IMR-90 (cell line): ENCODE measurements at regions not wholly inside any gene's neighbourhood (a gene's known extent, or its start where the extent isn't known, plus 50 kb on each side); places are given as distances from the start of the nearest gene placed in this dataset.

Experiments
- ATAC-seq: fragments of 200-7000 bp; cut with Tn5 transposase; 2 replicates; pipeline ENCODE4 v1.9.1; 2020; ENCODE audit warnings: low read depth, mild to moderate bottlenecking, moderate library complexity
- BruUV-seq: library from RNA; stranded (reverse); fragments of 400-500 nt; replicated peaks from 2 replicates; lab custom pipeline; 2021; lab: Mats Ljungman, UMichigan
- CTCF ChIA-PET: fragments of 300-600 bp; formaldehyde crosslinking; extraction: SDS; loops from one replicate; lab custom pipeline; 2021; ENCODE audit warnings: antibody characterized with exemption; lab: Yijun Ruan, JAX
- POLR2A ChIA-PET: fragments of 300-600 bp; sonication (Branson Sonifier 250); formaldehyde crosslinking; loops from one replicate; lab custom pipeline; 2022; ENCODE audit warnings: antibody characterized with exemption; ENCODE audit not compliant: unreplicated experiment; lab: Charles Lee
- DNase-seq: peaks from one replicate; pipeline ENCODE4 v3.0.0; 2013
- H2AFZ ChIP-seq: replicated peaks from 2 replicates; pipeline ENCODE3; 2013; ENCODE audit warnings: low read length, mild to moderate bottlenecking; ENCODE audit not compliant: poor library complexity
- H2AK5ac ChIP-seq: 2 replicates; pipeline ENCODE4 v1.6.1; 2013; ENCODE audit warnings: low read depth, low read length, inconsistent platforms
- H2AK9ac ChIP-seq: replicated peaks from 2 replicates; pipeline ENCODE3; 2013; ENCODE audit warnings: mild to moderate bottlenecking, low read depth, low read length, moderate library complexity; ENCODE audit not compliant: poor library complexity
- H2BK120ac ChIP-seq: 2 replicates; pipeline ENCODE4 v1.6.1; 2013; ENCODE audit warnings: low read depth, low read length, inconsistent platforms
- H2BK15ac ChIP-seq: 3 replicates; pipeline ENCODE4 v1.6.1; 2013; ENCODE audit warnings: low read depth, low read length, inconsistent platforms
- H2BK20ac ChIP-seq: 2 replicates; pipeline ENCODE4 v1.6.1; 2013; ENCODE audit warnings: low read depth, mild to moderate bottlenecking, inconsistent platforms, low read length, moderate library complexity
- H2BK5ac ChIP-seq: 2 replicates; pipeline ENCODE4 v1.6.1; 2013; ENCODE audit warnings: mild to moderate bottlenecking, low read depth, low read length, inconsistent platforms; ENCODE audit not compliant: poor library complexity, severe bottlenecking
- H3K14ac ChIP-seq: replicated peaks from 2 replicates; pipeline ENCODE4 v1.6.1; 2013; ENCODE audit warnings: low read depth, low read length, inconsistent platforms
- H3K18ac ChIP-seq: 2 replicates; pipeline ENCODE4 v1.6.1; 2013; ENCODE audit warnings: low read depth, low read length, control low read depth
- H3K23ac ChIP-seq: 2 replicates; pipeline ENCODE4 v1.6.1; 2013; ENCODE audit warnings: low read depth, low read length, inconsistent platforms
- H3K27ac ChIP-seq: 2 replicates; pipeline ENCODE4 v1.5.1; 2013; ENCODE audit warnings: mild to moderate bottlenecking, control low read depth, low read length; ENCODE audit not compliant: insufficient read depth
- H3K27me3 ChIP-seq: 2 replicates; pipeline ENCODE4 v1.6.1; 2013; ENCODE audit warnings: low read length; ENCODE audit not compliant: control insufficient read depth, insufficient read depth
- H3K36me3 ChIP-seq: 2 replicates; pipeline ENCODE4 v1.6.1; 2013; ENCODE audit warnings: low read length, mixed read lengths; ENCODE audit not compliant: control insufficient read depth, insufficient read depth
- H3K4ac ChIP-seq: 2 replicates; pipeline ENCODE4 v1.6.1; 2013; ENCODE audit warnings: low read depth, low read length, inconsistent platforms
- H3K4me1 ChIP-seq: 2 replicates; pipeline ENCODE4 v1.6.1; 2013; ENCODE audit warnings: low read length, mixed read lengths; ENCODE audit not compliant: control insufficient read depth, insufficient read depth
- H3K4me2 ChIP-seq: 2 replicates; pipeline ENCODE4 v1.6.1; 2013; ENCODE audit warnings: low read depth, mild to moderate bottlenecking, control low read depth, low read length, moderate library complexity
- H3K4me3 ChIP-seq: 2 replicates; pipeline ENCODE4 v1.5.1; 2013; ENCODE audit warnings: low read depth, mild to moderate bottlenecking, control low read depth, low read length, moderate library complexity; ENCODE audit not compliant: insufficient read depth
- H3K56ac ChIP-seq: 2 replicates; pipeline ENCODE4 v1.6.1; 2013; ENCODE audit warnings: low read length, inconsistent platforms; ENCODE audit not compliant: insufficient read depth; ENCODE audit errors: extremely low read depth
- H3K79me1 ChIP-seq, 2 experiments: 2 replicates each; pipeline ENCODE4 v1.6.1; 2013; ENCODE audit warnings: low read length in 2 of 2, inconsistent platforms in 1 of 2, low read depth in 1 of 2
- H3K9ac ChIP-seq: 2 replicates; pipeline ENCODE4 v1.6.1; 2013; ENCODE audit warnings: low read depth, low read length, control low read depth
- H3K9me1 ChIP-seq: 2 replicates; pipeline ENCODE4 v1.6.1; 2013; ENCODE audit warnings: low read length, inconsistent platforms; ENCODE audit not compliant: insufficient read depth
- H3K9me3 ChIP-seq: 2 replicates; pipeline ENCODE4 v1.6.1; 2013; ENCODE audit warnings: low read length; ENCODE audit not compliant: control insufficient read depth, insufficient read depth
- H4K20me1 ChIP-seq: 2 replicates; pipeline ENCODE4 v1.6.1; 2013; ENCODE audit warnings: low read length, inconsistent platforms; ENCODE audit not compliant: insufficient read depth
- H4K5ac ChIP-seq: 2 replicates; pipeline ENCODE4 v1.6.1; 2013; ENCODE audit warnings: mild to moderate bottlenecking, low read depth, low read length, control low read depth
- H4K8ac ChIP-seq, 2 experiments: 2 replicates each; pipeline ENCODE4 v1.6.1; 2013; ENCODE audit warnings: low read depth in 2 of 2, low read length in 2 of 2, control low read depth in 1 of 2, inconsistent platforms in 1 of 2
- H4K91ac ChIP-seq: 2 replicates; pipeline ENCODE4 v1.6.1; 2013; ENCODE audit warnings: low read depth, low read length, inconsistent platforms; ENCODE audit not compliant: insufficient read depth
- BHLHE40 ChIP-seq: fragments of 150-350 bp; IDR thresholded peaks from 2 replicates; pipeline ENCODE4 v1.6.1; 2016; ENCODE audit warnings: mild to moderate bottlenecking, low read depth, low read length
- CEBPB ChIP-seq: IDR thresholded peaks from 2 replicates; pipeline ENCODE4 v1.6.1; 2012; ENCODE audit warnings: low read depth, low read length, improper control_type of control experiment
- CHD1 ChIP-seq: IDR thresholded peaks from 2 replicates; pipeline ENCODE4 v1.6.1; 2012; ENCODE audit warnings: low read depth, low read length, improper control_type of control experiment
- FOS ChIP-seq: fragments of 150-350 bp; IDR thresholded peaks from 2 replicates; pipeline ENCODE4 v1.6.1; 2016; ENCODE audit warnings: low read depth, low read length
- MAFK ChIP-seq: IDR thresholded peaks from 2 replicates; pipeline ENCODE4 v1.6.1; 2012; ENCODE audit warnings: low read depth, low read length, improper control_type of control experiment
- MAZ ChIP-seq: IDR thresholded peaks from 2 replicates; pipeline ENCODE4 v1.6.1; 2012; ENCODE audit warnings: low read depth, mild to moderate bottlenecking, low read length, improper control_type of control experiment, moderate library complexity, borderline replicate concordance
- MXI1 ChIP-seq: IDR thresholded peaks from 2 replicates; pipeline ENCODE4 v1.6.1; 2012; ENCODE audit warnings: low read depth, mild to moderate bottlenecking, low read length, moderate library complexity, borderline replicate concordance
- NFE2L2 ChIP-seq: fragments of 150-350 bp; IDR thresholded peaks from 2 replicates; pipeline ENCODE4 v1.6.1; 2016; ENCODE audit warnings: low read depth, mild to moderate bottlenecking, low read length
- POLR2A ChIP-seq: IDR thresholded peaks from 2 replicates; pipeline ENCODE4 v1.6.1; 2012; ENCODE audit warnings: mild to moderate bottlenecking, low read depth, low read length
- RAD21 ChIP-seq: IDR thresholded peaks from 2 replicates; pipeline ENCODE4 v1.6.1; 2012; ENCODE audit warnings: low read length, improper control_type of control experiment
- RCOR1 ChIP-seq: IDR thresholded peaks from 2 replicates; pipeline ENCODE4 v1.6.1; 2012; ENCODE audit warnings: mild to moderate bottlenecking, low read length, improper control_type of control experiment; ENCODE audit not compliant: insufficient replicate concordance
- RFX5 ChIP-seq: IDR thresholded peaks from 2 replicates; pipeline ENCODE4 v1.8.0; 2012; ENCODE audit warnings: low read depth, mild to moderate bottlenecking, low read length, moderate library complexity
- SMC3 ChIP-seq: fragments of 150-350 bp; IDR thresholded peaks from 2 replicates; pipeline ENCODE4 v1.6.1; 2016; ENCODE audit warnings: low read depth, mild to moderate bottlenecking, antibody characterized with exemption, low read length, moderate library complexity
- WGBS, 2 experiments: methylation state at CpG; one replicate each; pipeline versions ENCODE4 v1.1.5 to v1.1.7; 2013; ENCODE audit warnings: missing lambda C conversion rate in 2 of 2; ENCODE audit not compliant: insufficient read length in 1 of 2; ENCODE audit errors: extremely low coverage in 2 of 2; 5-methylcytosine and 5-hydroxymethylcytosine counted together
- dilution Hi-C: fragments of 300-500 bp; cut with HindIII; formaldehyde crosslinking; loops from one replicate; pipeline ENCODE4 v1.14.3; 2018; ENCODE audit warnings: low sequenced_read_pairs; ENCODE audit not compliant: unreplicated experiment
- in situ Hi-C: fragments of 300-500 bp; cut with MboI; formaldehyde crosslinking; loops from 3 replicates; pipeline ENCODE4 v1.14.3; 2019; ENCODE audit warnings: low sequenced_read_pairs, inconsistent platforms, mixed read lengths
- intact Hi-C: fragments of 100-400 bp; cut with micrococcal nuclease; formaldehyde crosslinking; loops from 2 replicates; pipeline ENCODE4 v1.10.0; 2022
- TF ChIP-seq, protein P1 (sequence below): conservative IDR thresholded peaks from 2 replicates; pipeline ENCODE4 v1.5.1; 2012; ENCODE audit warnings: mild to moderate bottlenecking, low read depth, low read length, improper control_type of control experiment
- TF ChIP-seq, protein P2 (sequence below): fragments of 150-350 bp; IDR thresholded peaks from 2 replicates; pipeline ENCODE4 v1.6.1; 2016; ENCODE audit warnings: low read depth, mild to moderate bottlenecking, low read length, moderate library complexity, borderline replicate concordance
- TF ChIP-seq, protein P3 (sequence below): fragments of 150-350 bp; IDR thresholded peaks from 2 replicates; pipeline ENCODE4 v1.6.1; 2017; ENCODE audit warnings: mild to moderate bottlenecking, antibody characterized with exemption, low read length, low read depth

DNA sequence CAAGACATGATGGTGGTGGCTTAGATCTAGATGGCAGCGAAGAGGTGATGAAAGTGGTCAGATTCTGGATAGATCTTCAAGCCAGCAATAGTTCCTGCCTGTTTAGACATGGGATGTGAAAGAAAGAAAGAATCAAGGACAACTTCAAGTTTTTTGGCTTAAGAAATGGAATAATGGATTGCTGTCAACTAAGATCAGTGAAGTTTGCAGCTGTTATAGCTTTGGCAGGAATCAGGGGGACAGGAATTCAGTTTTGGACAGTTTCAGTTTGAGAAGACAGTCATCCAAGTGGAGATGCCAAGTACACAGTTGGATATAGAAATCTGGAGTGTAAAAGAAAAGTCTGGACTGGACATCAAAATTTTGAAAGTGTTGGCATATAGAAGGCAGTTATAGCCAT is 283.7 kb upstream of the PKDCC start:
- Histone ChIP-seq H3K9me3 (no peaks in the 10 kb centered on the region), H2AK5ac (no peak overlapping the region), H4K91ac (no peak overlapping the region), H3K4ac (no peak overlapping the region), H2AK9ac (no peak overlapping the region), H3K23ac (no peak overlapping the region), H2BK5ac (no peak overlapping the region), H2BK120ac (no peak overlapping the region), H4K5ac (no peak overlapping the region), H2BK15ac (no peak overlapping the region), H3K4me3 (no peak overlapping the region), H3K27me3 (no peaks in the 10 kb centered on the region; the same call in none of the 2 replicates), H3K4me1 (no peaks in the 10 kb centered on the region), H3K36me3 (no peaks in the 10 kb centered on the region), H2AFZ (no peak overlapping the region), H3K9ac (no peak overlapping the region), H3K14ac (no peak overlapping the region), H3K79me1 (no peaks in the 10 kb centered on the region), H3K27ac (no peak overlapping the region), H3K4me2 (no peak overlapping the region), H3K56ac (no peak overlapping the region), H4K8ac (no peak overlapping the region), H3K9me1 (no peaks in the 10 kb centered on the region), H2BK20ac (no peak overlapping the region), H4K20me1 (no peaks in the 10 kb centered on the region), H3K18ac (no peak overlapping the region)
- ChIA-PET CTCF (no interaction called here), POLR2A (no interaction called here)
- no TSS peak for BruUV-seq
- 20% methylated on average over 1 of the region's 1 CpG; no CpG with 5 or more reads in 1 of the 2 experiments for WGBS, 2 experiments
- TF ChIP-seq, protein P1, sequence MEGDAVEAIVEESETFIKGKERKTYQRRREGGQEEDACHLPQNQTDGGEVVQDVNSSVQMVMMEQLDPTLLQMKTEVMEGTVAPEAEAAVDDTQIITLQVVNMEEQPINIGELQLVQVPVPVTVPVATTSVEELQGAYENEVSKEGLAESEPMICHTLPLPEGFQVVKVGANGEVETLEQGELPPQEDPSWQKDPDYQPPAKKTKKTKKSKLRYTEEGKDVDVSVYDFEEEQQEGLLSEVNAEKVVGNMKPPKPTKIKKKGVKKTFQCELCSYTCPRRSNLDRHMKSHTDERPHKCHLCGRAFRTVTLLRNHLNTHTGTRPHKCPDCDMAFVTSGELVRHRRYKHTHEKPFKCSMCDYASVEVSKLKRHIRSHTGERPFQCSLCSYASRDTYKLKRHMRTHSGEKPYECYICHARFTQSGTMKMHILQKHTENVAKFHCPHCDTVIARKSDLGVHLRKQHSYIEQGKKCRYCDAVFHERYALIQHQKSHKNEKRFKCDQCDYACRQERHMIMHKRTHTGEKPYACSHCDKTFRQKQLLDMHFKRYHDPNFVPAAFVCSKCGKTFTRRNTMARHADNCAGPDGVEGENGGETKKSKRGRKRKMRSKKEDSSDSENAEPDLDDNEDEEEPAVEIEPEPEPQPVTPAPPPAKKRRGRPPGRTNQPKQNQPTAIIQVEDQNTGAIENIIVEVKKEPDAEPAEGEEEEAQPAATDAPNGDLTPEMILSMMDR = no peak
- TF ChIP-seq, protein P2, sequence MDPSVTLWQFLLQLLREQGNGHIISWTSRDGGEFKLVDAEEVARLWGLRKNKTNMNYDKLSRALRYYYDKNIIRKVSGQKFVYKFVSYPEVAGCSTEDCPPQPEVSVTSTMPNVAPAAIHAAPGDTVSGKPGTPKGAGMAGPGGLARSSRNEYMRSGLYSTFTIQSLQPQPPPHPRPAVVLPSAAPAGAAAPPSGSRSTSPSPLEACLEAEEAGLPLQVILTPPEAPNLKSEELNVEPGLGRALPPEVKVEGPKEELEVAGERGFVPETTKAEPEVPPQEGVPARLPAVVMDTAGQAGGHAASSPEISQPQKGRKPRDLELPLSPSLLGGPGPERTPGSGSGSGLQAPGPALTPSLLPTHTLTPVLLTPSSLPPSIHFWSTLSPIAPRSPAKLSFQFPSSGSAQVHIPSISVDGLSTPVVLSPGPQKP = no peak
- TF ChIP-seq POLR2A (no peak), CEBPB (no peak), SMC3 (no peak), MAFK (no peak), FOS (no peak), RFX5 (no peak), NFE2L2 (no peak), BHLHE40 (no peak), MAZ (no peak), RCOR1 (no peak), CHD1 (no peak), RAD21 (no peak), MXI1 (no peak)
- TF ChIP-seq, protein P3, sequence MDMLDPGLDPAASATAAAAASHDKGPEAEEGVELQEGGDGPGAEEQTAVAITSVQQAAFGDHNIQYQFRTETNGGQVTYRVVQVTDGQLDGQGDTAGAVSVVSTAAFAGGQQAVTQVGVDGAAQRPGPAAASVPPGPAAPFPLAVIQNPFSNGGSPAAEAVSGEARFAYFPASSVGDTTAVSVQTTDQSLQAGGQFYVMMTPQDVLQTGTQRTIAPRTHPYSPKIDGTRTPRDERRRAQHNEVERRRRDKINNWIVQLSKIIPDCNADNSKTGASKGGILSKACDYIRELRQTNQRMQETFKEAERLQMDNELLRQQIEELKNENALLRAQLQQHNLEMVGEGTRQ = no peak
- dilution Hi-C loops = no loop called here
- DNase-seq (no peak), ATAC-seq (no peak)
- intact Hi-C loops = no loop called here
- in situ Hi-C loops = no loop called here
